H9 (cell line): ENCODE measurements at regions not wholly inside any gene's neighbourhood (a gene's known extent, or its start where the extent isn't known, plus 50 kb on each side); places are given as distances from the start of the nearest gene placed in this dataset.

Experiments
- DNase-seq: peaks from one replicate; pipeline ENCODE4 v3.0.0-alpha.2; 2017
- H2AFZ ChIP-seq: one replicate; pipeline ENCODE4 v1.6.1; 2013; ENCODE audit warnings: mild to moderate bottlenecking, low read length, control low read depth, moderate library complexity
- H2AK5ac ChIP-seq: 2 replicates; pipeline ENCODE4 v1.6.1; 2013; ENCODE audit warnings: low read length, control low read depth, mixed read lengths; ENCODE audit not compliant: insufficient read length
- H2BK120ac ChIP-seq: one replicate; pipeline ENCODE4 v1.6.1; 2013; ENCODE audit warnings: low read depth, mild to moderate bottlenecking, low read length, control low read depth, inconsistent platforms; ENCODE audit not compliant: poor library complexity, severe bottlenecking
- H2BK12ac ChIP-seq: 2 replicates; pipeline ENCODE4 v1.6.1; 2013; ENCODE audit warnings: low read length, control low read depth, mixed read lengths, low read depth; ENCODE audit not compliant: insufficient read length
- H2BK15ac ChIP-seq: 2 replicates; pipeline ENCODE4 v1.6.1; 2013; ENCODE audit warnings: low read depth, low read length, control low read depth
- H2BK20ac ChIP-seq: one replicate; pipeline ENCODE4 v1.6.1; 2013; ENCODE audit warnings: low read depth, mild to moderate bottlenecking, low read length, control low read depth, inconsistent platforms; ENCODE audit not compliant: poor library complexity, severe bottlenecking
- H2BK5ac ChIP-seq: 2 replicates; pipeline ENCODE4 v1.6.1; 2013; ENCODE audit warnings: low read length, control low read depth, mixed read lengths; ENCODE audit not compliant: insufficient read length
- H3K14ac ChIP-seq: 2 replicates; pipeline ENCODE4 v1.6.1; 2013; ENCODE audit warnings: low read length, control low read depth; ENCODE audit not compliant: insufficient read depth
- H3K18ac ChIP-seq: 2 replicates; pipeline ENCODE4 v1.6.1; 2013; ENCODE audit warnings: low read depth, mild to moderate bottlenecking, mixed read lengths, low read length, control low read depth; ENCODE audit not compliant: insufficient read length
- H3K23ac ChIP-seq: 2 replicates; pipeline ENCODE4 v1.6.1; 2013; ENCODE audit warnings: low read length, control low read depth, mixed read lengths, low read depth; ENCODE audit not compliant: insufficient read length
- H3K23me2 ChIP-seq: 2 replicates; pipeline ENCODE4 v1.6.1; 2013; ENCODE audit warnings: low read depth, mild to moderate bottlenecking, mixed read lengths, low read length, control low read depth; ENCODE audit not compliant: insufficient read length, poor library complexity, severe bottlenecking
- H3K27ac ChIP-seq: 2 replicates; pipeline ENCODE4 v1.5.1; 2013; ENCODE audit warnings: low read length, control low read depth, mixed read lengths, low read depth; ENCODE audit not compliant: insufficient read length
- H3K27me3 ChIP-seq: 2 replicates; pipeline ENCODE4 v1.6.1; 2013; ENCODE audit warnings: low read length, control low read depth, inconsistent platforms; ENCODE audit not compliant: insufficient read depth
- H3K4ac ChIP-seq: 2 replicates; pipeline ENCODE4 v1.6.1; 2013; ENCODE audit warnings: low read depth, mild to moderate bottlenecking, control low read depth, inconsistent platforms, low read length, moderate library complexity
- H3K4me1 ChIP-seq: 2 replicates; pipeline ENCODE4 v1.6.1; 2013; ENCODE audit warnings: low read length, control low read depth, inconsistent platforms; ENCODE audit not compliant: insufficient read depth
- H3K4me2 ChIP-seq: 2 replicates; pipeline ENCODE4 v1.6.1; 2013; ENCODE audit warnings: low read length, control low read depth, mixed read lengths; ENCODE audit not compliant: insufficient read length, insufficient read depth
- H3K56ac ChIP-seq: 2 replicates; pipeline ENCODE4 v1.6.1; 2013; ENCODE audit warnings: low read depth, mild to moderate bottlenecking, mixed read lengths, low read length, control low read depth; ENCODE audit not compliant: insufficient read length
- H3K79me1 ChIP-seq: 2 replicates; pipeline ENCODE4 v1.6.1; 2013; ENCODE audit warnings: low read depth, mild to moderate bottlenecking, moderate library complexity, low read length, control low read depth, inconsistent platforms; ENCODE audit not compliant: insufficient read depth, poor library complexity, severe bottlenecking
- H3K79me2 ChIP-seq: 2 replicates; pipeline ENCODE4 v1.6.1; 2013; ENCODE audit warnings: low read length, control low read depth, inconsistent platforms; ENCODE audit not compliant: insufficient read depth
- H3K9ac ChIP-seq: 2 replicates; pipeline ENCODE4 v1.6.1; 2013; ENCODE audit warnings: low read length, control low read depth, mixed read lengths; ENCODE audit not compliant: insufficient read length; ENCODE audit errors: extremely low read depth
- H3K9me3 ChIP-seq: one replicate; pipeline ENCODE4 v1.6.1; 2013; ENCODE audit warnings: low read depth, low read length, inconsistent platforms; ENCODE audit not compliant: control insufficient read depth
- H3T11ph ChIP-seq: one replicate; pipeline ENCODE4 v1.6.1; 2013; ENCODE audit warnings: mild to moderate bottlenecking, low read length, control low read depth, inconsistent platforms
- H4K20me1 ChIP-seq: one replicate; pipeline ENCODE4 v1.6.1; 2013; ENCODE audit not compliant: control insufficient read depth, insufficient read length, insufficient read depth
- H4K5ac ChIP-seq: 2 replicates; pipeline ENCODE4 v1.6.1; 2013; ENCODE audit warnings: low read depth, mild to moderate bottlenecking, mixed read lengths, low read length, control low read depth; ENCODE audit not compliant: insufficient read length
- H4K8ac ChIP-seq: replicated peaks from 2 replicates; pipeline ENCODE4 v1.6.1; 2013; ENCODE audit warnings: low read length, control low read depth, mixed read lengths, low read depth; ENCODE audit not compliant: insufficient read length
- H4K91ac ChIP-seq: 2 replicates; pipeline ENCODE4 v1.6.1; 2013; ENCODE audit warnings: low read depth, mild to moderate bottlenecking, moderate library complexity, mixed read lengths, low read length, control low read depth; ENCODE audit not compliant: insufficient read length
- H3K27ac Mint-ChIP-seq, 3 experiments: 2 replicates in 2 of 3; 3 replicates in 1 of 3; pipeline ENCODE4 v1.8.0; 2020 to 2021; ENCODE audit warnings: mixed read lengths in 3 of 3, mild to moderate bottlenecking in 1 of 3, moderate library complexity in 1 of 3
- H3K27me3 Mint-ChIP-seq: 2 replicates; pipeline ENCODE4 v1.8.0; 2021; ENCODE audit warnings: low read depth, mild to moderate bottlenecking, moderate library complexity, mixed read lengths
- H3K36me3 Mint-ChIP-seq, 3 experiments: 2 replicates in 2 of 3; 3 replicates in 1 of 3; pipeline ENCODE4 v1.8.0; 2020 to 2021; ENCODE audit warnings: low read depth in 3 of 3, mixed read lengths in 3 of 3; ENCODE audit not compliant: insufficient read depth in 1 of 3
- H3K4me1 Mint-ChIP-seq, 2 experiments: 2 replicates each; pipeline ENCODE4 v1.8.0; 2020; ENCODE audit warnings: mixed read lengths in 2 of 2
- H3K4me3 Mint-ChIP-seq, 2 experiments: 2 replicates in 1 of 2; 3 replicates in 1 of 2; pipeline ENCODE4 v1.8.0; 2020 to 2021; ENCODE audit warnings: mild to moderate bottlenecking in 2 of 2, mixed read lengths in 2 of 2, moderate library complexity in 1 of 2
- H3K9me3 Mint-ChIP-seq, 2 experiments: 2 replicates in 1 of 2; 3 replicates in 1 of 2; pipeline ENCODE4 v1.8.0; 2020; ENCODE audit warnings: mild to moderate bottlenecking in 2 of 2, mixed read lengths in 2 of 2, moderate library complexity in 1 of 2
- WGBS: extraction: QIAGEN DNeasy Blood & Tissue Kit; methylation state at CpG from one replicate; pipeline ENCODE4 v1.1.7; 2013; ENCODE audit warnings: missing lambda C conversion rate, low lambda C conversion rate, mixed read lengths; ENCODE audit not compliant: insufficient read length; ENCODE audit errors: extremely low coverage; 5-methylcytosine and 5-hydroxymethylcytosine counted together
- TF ChIP-seq, protein P1 (sequence below): fragments of 200-600 bp; sonication (generic); conservative IDR thresholded peaks from 3 replicates; pipeline ENCODE4 v1.8.0; 2021; ENCODE audit warnings: antibody characterized with exemption, mild to moderate bottlenecking

DNA sequence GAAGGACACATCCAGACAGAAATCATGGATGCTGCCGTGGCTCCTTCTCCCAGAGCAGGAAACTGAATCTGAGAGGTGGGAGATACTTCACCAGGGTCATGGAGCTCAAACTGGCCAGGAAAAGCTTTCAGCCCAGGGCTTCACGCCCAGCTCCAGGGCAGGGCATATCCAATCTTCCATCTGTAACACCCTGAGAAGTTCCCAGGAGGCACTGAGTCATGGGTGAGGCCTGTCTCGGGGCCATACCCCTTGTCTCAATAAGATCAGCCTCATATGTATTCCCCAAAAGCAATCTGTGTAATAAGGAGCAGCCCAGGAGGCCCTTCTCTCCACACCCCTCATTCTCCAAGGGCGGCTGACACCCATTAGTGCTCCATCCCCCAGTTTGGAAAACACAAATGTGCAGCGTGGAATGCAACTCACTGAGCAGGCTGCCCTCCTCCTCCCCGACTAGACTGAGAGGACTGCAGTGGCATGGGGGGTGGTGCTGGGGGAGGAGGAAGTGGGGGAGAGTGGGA lies 439.3 kb upstream of the SULF2 start:
- Histone ChIP-seq H2BK20ac (no peak overlapping the region), H3K23ac (no peak overlapping the region), H4K91ac (no peak overlapping the region), H3K9me3 (no peaks in the 10 kb centered on the region), H3K27me3 (no peaks in the 10 kb centered on the region), H3K14ac (no peak overlapping the region), H3K4me1 (no peaks in the 10 kb centered on the region), H3T11ph (no peak overlapping the region), H2BK15ac (no peak overlapping the region), H3K56ac (no peak overlapping the region), H2BK5ac (no peak overlapping the region), H4K5ac (no peak overlapping the region), H3K18ac (no peak overlapping the region), H3K23me2 (no peaks in the 10 kb centered on the region), H3K79me2 (no peaks in the 10 kb centered on the region), H3K79me1 (no peaks in the 10 kb centered on the region), H3K9ac (no peak overlapping the region), H2AFZ (no peak overlapping the region), H4K8ac (no peak overlapping the region), H3K4me2 (no peak overlapping the region), H4K20me1 (no peaks in the 10 kb centered on the region), H3K27ac (no peak overlapping the region), H3K4ac (no peak overlapping the region), H2AK5ac (no peak overlapping the region), H2BK120ac (no peak overlapping the region), H2BK12ac (no peak overlapping the region)
- WGBS = no CpG with 5 or more reads among the region's 6 CpGs
- H3K27ac Mint-ChIP-seq = no peak overlapping the region
- H3K4me3 Mint-ChIP-seq = no peak overlapping the region
- H3K4me1 Mint-ChIP-seq = no peaks in the 10 kb centered on the region
- TF ChIP-seq, protein P1, sequence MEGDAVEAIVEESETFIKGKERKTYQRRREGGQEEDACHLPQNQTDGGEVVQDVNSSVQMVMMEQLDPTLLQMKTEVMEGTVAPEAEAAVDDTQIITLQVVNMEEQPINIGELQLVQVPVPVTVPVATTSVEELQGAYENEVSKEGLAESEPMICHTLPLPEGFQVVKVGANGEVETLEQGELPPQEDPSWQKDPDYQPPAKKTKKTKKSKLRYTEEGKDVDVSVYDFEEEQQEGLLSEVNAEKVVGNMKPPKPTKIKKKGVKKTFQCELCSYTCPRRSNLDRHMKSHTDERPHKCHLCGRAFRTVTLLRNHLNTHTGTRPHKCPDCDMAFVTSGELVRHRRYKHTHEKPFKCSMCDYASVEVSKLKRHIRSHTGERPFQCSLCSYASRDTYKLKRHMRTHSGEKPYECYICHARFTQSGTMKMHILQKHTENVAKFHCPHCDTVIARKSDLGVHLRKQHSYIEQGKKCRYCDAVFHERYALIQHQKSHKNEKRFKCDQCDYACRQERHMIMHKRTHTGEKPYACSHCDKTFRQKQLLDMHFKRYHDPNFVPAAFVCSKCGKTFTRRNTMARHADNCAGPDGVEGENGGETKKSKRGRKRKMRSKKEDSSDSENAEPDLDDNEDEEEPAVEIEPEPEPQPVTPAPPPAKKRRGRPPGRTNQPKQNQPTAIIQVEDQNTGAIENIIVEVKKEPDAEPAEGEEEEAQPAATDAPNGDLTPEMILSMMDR = no peak
- no peaks in the 10 kb centered on the region for H3K27me3 Mint-ChIP-seq
- H3K9me3 Mint-ChIP-seq = no peaks in the 10 kb centered on the region; a peak in 3 of 5 replicates
- DNase-seq = no peak
- H3K36me3 Mint-ChIP-seq = peaks cover 0 to 4% (median 0%) of the 10 kb centered on the region in 3 experiments; a peak in 1 of 7 replicates
